HepG2 (cell line): ENCODE measurements at regions not wholly inside any gene's neighbourhood (a gene's known extent, or its start where the extent isn't known, plus 50 kb on each side); places are given as distances from the start of the nearest gene placed in this dataset.

Experiments
- CEBPB ChIP-seq: IDR thresholded peaks from 2 replicates; pipeline ENCODE4 v1.6.1; 2011; ENCODE audit warnings: low read depth, low read length, improper control_type of control experiment, borderline replicate concordance
- EED ChIP-seq: sonication (generic); formaldehyde crosslinking; IDR thresholded peaks from 2 replicates; pipeline ENCODE4 v1.5.0; 2020; ENCODE audit warnings: mild to moderate bottlenecking, missing genetic modification reagents
- FIP1L1 ChIP-seq: fragments of 200-400 bp; formaldehyde crosslinking; IDR thresholded peaks from 2 replicates; pipeline ENCODE4 v1.6.1; 2018; ENCODE audit warnings: low read depth, mild to moderate bottlenecking, low read length, moderate library complexity, borderline replicate concordance; ENCODE audit not compliant: insufficient read depth
- FOXK1 ChIP-seq: sonication (generic); formaldehyde crosslinking; IDR thresholded peaks from 2 replicates; pipeline ENCODE4 v1.4.0; 2020; ENCODE audit warnings: low read depth, missing genetic modification reagents, borderline replicate concordance
- HHEX ChIP-seq: IDR thresholded peaks from 2 replicates; pipeline ENCODE4 v1.6.1; 2016; ENCODE audit warnings: control low read depth
- MZF1 ChIP-seq: sonication (generic); formaldehyde crosslinking; IDR thresholded peaks from 2 replicates; pipeline ENCODE4 v1.8.1; 2023; ENCODE audit warnings: mild to moderate bottlenecking, missing genetic modification reagents, borderline replicate concordance
- PRMT3 ChIP-seq: sonication (generic); formaldehyde crosslinking; IDR thresholded peaks from 2 replicates; pipeline ENCODE4 v1.8.1; 2022; ENCODE audit warnings: low read depth, mild to moderate bottlenecking, moderate library complexity, missing genetic modification reagents, borderline replicate concordance
- SRSF1 ChIP-seq: fragments of 200-400 bp; formaldehyde crosslinking; optimal IDR thresholded peaks from 2 replicates; pipeline ENCODE3; 2017; ENCODE audit warnings: mild to moderate bottlenecking, low read depth, low read length, moderate library complexity
- TOPORS ChIP-seq: sonication (generic); formaldehyde crosslinking; IDR thresholded peaks from 2 replicates; pipeline ENCODE4 v1.8.0; 2023; ENCODE audit warnings: mild to moderate bottlenecking, missing genetic modification reagents
- ZBTB42 ChIP-seq: sonication (generic); formaldehyde crosslinking; IDR thresholded peaks from 2 replicates; pipeline ENCODE4 v1.5.0; 2020; ENCODE audit warnings: mild to moderate bottlenecking, missing genetic modification reagents
- ZNF333 ChIP-seq: sonication (generic); formaldehyde crosslinking; IDR thresholded peaks from 2 replicates; pipeline ENCODE4 v1.4.0; 2020; ENCODE audit warnings: mild to moderate bottlenecking, missing genetic modification reagents, borderline replicate concordance
- ZNF549 ChIP-seq: sonication (generic); formaldehyde crosslinking; IDR thresholded peaks from 2 replicates; pipeline ENCODE4 v1.5.0; 2020; ENCODE audit warnings: missing genetic modification reagents
- ZNF746 ChIP-seq: sonication (generic); formaldehyde crosslinking; IDR thresholded peaks from 2 replicates; pipeline ENCODE4 v1.8.0; 2022; ENCODE audit warnings: mild to moderate bottlenecking, missing genetic modification reagents
- TF ChIP-seq, protein P1 (sequence below): sonication (generic); formaldehyde crosslinking; IDR thresholded peaks from 2 replicates; pipeline ENCODE4 v1.5.1; 2020; ENCODE audit warnings: missing genetic modification reagents, mild to moderate bottlenecking, borderline replicate concordance
- TF ChIP-seq, protein P2 (sequence below): sonication (generic); formaldehyde crosslinking; IDR thresholded peaks from 2 replicates; pipeline ENCODE4 v1.4.0; 2020; ENCODE audit warnings: missing genetic modification reagents, borderline replicate concordance
- TF ChIP-seq, protein P3 (sequence below): sonication (generic); formaldehyde crosslinking; IDR thresholded peaks from 2 replicates; pipeline ENCODE4 v1.5.1; 2020; ENCODE audit warnings: mild to moderate bottlenecking, missing genetic modification reagents
- TF ChIP-seq, protein P4 (sequence below): sonication (generic); formaldehyde crosslinking; conservative IDR thresholded peaks from 2 replicates; pipeline ENCODE4 v1.8.1; 2023; ENCODE audit warnings: missing genetic modification reagents
- TF ChIP-seq, protein P5 (sequence below): sonication (generic); formaldehyde crosslinking; IDR thresholded peaks from 2 replicates; pipeline ENCODE4 v1.4.0; 2020; ENCODE audit warnings: missing genetic modification reagents

DNA sequence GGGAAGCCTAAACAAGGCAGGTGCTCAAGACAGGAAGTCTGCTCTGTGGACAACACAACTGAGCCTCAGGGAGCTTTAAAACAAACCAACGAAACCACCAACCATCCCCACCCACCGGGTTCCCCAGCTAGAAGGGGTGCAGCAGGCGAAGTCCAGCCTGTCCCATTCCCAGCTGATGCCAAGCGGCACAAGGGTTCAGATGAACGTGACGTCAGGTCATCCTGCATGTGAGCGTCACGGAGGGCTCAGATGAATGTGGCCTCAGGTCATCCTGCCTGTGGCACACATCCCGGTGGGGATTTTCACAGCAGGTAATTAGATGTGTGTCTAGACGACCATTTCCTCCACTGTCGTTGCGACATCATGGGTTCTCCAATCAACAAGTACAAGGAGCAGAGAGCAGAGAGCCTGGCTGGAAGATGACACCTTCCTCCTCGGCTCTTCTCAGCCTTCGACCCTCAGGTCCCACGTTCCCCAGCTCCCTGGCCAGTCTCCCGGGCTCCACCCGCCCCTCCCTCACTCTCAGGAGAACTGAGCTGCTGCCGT is 246.5 kb downstream of the FOXL1 start (continued):
- TF ChIP-seq, protein P1, sequence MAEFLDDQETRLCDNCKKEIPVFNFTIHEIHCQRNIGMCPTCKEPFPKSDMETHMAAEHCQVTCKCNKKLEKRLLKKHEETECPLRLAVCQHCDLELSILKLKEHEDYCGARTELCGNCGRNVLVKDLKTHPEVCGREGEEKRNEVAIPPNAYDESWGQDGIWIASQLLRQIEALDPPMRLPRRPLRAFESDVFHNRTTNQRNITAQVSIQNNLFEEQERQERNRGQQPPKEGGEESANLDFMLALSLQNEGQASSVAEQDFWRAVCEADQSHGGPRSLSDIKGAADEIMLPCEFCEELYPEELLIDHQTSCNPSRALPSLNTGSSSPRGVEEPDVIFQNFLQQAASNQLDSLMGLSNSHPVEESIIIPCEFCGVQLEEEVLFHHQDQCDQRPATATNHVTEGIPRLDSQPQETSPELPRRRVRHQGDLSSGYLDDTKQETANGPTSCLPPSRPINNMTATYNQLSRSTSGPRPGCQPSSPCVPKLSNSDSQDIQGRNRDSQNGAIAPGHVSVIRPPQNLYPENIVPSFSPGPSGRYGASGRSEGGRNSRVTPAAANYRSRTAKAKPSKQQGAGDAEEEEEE (CRISPR knock-in tag), result no peak
- no peak for TF ChIP-seq ZBTB42 (CRISPR knock-in tag)
- TF ChIP-seq, protein P2, sequence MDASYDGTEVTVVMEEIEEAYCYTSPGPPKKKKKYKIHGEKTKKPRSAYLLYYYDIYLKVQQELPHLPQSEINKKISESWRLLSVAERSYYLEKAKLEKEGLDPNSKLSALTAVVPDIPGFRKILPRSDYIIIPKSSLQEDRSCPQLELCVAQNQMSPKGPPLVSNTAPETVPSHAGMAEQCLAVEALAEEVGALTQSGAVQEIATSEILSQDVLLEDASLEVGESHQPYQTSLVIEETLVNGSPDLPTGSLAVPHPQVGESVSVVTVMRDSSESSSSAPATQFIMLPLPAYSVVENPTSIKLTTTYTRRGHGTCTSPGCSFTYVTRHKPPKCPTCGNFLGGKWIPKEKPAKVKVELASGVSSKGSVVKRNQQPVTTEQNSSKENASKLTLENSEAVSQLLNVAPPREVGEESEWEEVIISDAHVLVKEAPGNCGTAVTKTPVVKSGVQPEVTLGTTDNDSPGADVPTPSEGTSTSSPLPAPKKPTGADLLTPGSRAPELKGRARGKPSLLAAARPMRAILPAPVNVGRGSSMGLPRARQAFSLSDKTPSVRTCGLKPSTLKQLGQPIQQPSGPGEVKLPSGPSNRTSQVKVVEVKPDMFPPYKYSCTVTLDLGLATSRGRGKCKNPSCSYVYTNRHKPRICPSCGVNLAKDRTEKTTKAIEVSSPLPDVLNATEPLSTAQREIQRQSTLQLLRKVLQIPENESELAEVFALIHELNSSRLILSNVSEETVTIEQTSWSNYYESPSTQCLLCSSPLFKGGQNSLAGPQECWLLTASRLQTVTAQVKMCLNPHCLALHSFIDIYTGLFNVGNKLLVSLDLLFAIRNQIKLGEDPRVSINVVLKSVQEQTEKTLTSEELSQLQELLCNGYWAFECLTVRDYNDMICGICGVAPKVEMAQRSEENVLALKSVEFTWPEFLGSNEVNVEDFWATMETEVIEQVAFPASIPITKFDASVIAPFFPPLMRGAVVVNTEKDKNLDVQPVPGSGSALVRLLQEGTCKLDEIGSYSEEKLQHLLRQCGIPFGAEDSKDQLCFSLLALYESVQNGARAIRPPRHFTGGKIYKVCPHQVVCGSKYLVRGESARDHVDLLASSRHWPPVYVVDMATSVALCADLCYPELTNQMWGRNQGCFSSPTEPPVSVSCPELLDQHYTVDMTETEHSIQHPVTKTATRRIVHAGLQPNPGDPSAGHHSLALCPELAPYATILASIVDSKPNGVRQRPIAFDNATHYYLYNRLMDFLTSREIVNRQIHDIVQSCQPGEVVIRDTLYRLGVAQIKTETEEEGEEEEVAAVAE, result no peak
- TF ChIP-seq, protein P3, sequence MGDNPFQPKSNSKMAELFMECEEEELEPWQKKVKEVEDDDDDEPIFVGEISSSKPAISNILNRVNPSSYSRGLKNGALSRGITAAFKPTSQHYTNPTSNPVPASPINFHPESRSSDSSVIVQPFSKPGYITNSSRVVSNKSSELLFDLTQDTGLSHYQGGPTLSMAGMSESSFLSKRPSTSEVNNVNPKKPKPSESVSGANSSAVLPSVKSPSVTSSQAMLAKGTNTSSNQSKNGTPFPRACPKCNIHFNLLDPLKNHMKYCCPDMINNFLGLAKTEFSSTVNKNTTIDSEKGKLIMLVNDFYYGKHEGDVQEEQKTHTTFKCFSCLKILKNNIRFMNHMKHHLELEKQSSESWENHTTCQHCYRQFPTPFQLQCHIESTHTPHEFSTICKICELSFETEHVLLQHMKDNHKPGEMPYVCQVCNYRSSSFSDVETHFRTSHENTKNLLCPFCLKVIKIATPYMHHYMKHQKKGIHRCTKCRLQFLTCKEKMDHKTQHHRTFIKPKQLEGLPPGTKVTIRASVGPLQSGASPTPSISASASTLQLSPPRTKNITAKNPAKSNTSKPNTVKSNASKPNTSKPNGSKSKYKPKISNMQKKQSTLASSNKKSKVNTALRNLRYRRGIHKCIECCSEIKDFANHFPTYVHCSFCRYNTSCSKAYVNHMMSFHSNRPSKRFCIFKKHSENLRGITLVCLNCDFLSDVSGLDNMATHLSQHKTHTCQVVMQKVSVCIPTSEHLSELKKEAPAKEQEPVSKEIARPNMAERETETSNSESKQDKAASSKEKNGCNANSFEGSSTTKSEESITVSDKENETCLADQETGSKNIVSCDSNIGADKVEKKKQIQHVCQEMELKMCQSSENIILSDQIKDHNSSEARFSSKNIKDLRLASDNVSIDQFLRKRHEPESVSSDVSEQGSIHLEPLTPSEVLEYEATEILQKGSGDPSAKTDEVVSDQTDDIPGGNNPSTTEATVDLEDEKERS (CRISPR knock-in tag), result no peak
- TF ChIP-seq, protein P4, sequence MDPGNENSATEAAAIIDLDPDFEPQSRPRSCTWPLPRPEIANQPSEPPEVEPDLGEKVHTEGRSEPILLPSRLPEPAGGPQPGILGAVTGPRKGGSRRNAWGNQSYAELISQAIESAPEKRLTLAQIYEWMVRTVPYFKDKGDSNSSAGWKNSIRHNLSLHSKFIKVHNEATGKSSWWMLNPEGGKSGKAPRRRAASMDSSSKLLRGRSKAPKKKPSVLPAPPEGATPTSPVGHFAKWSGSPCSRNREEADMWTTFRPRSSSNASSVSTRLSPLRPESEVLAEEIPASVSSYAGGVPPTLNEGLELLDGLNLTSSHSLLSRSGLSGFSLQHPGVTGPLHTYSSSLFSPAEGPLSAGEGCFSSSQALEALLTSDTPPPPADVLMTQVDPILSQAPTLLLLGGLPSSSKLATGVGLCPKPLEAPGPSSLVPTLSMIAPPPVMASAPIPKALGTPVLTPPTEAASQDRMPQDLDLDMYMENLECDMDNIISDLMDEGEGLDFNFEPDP (CRISPR knock-in tag), result no peak
- 0 out of 2 replicates have a peak, but pooled peaks have one; percentile 18 for TF ChIP-seq EED (CRISPR knock-in tag)
- no peak for TF ChIP-seq TOPORS
- TF ChIP-seq FOXK1, result no peak
- no peak for TF ChIP-seq ZNF333 (CRISPR knock-in tag)
- TF ChIP-seq, protein P5, sequence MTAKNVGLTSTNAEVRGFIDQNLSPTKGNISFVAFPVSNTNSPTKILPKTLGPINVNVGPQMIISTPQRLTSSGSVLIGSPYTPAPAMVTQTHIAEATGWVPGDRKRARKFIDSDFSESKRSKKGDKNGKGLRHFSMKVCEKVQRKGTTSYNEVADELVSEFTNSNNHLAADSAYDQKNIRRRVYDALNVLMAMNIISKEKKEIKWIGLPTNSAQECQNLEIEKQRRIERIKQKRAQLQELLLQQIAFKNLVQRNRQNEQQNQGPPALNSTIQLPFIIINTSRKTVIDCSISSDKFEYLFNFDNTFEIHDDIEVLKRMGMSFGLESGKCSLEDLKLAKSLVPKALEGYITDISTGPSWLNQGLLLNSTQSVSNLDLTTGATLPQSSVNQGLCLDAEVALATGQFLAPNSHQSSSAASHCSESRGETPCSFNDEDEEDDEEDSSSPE (CRISPR knock-in tag), result no peak
- no peak for TF ChIP-seq HHEX (CRISPR knock-in tag)
- TF ChIP-seq CEBPB, result peak; percentile 78
- no peak for TF ChIP-seq ZNF549 (CRISPR knock-in tag)
- no peak for TF ChIP-seq MZF1 (CRISPR knock-in tag)
- no peak for TF ChIP-seq ZNF746 (CRISPR knock-in tag)
- no peak for TF ChIP-seq SRSF1
- TF ChIP-seq FIP1L1, result no peak
- TF ChIP-seq PRMT3 (CRISPR knock-in tag), result no peak
